NCI-H2107 treated with DMSO at 0.1 percent for 48 hours (cell line): ENCODE measurements at regions not wholly inside any gene's neighbourhood (a gene's known extent, or its start where the extent isn't known, plus 50 kb on each side); places are given as distances from the start of the nearest gene placed in this dataset.

Experiments used
- DNase-seq: peaks from one replicate; lab custom pipeline; 2025; ENCODE audit not compliant: unreplicated experiment; lab: John Stamatoyannopoulos, UW

DNA sequence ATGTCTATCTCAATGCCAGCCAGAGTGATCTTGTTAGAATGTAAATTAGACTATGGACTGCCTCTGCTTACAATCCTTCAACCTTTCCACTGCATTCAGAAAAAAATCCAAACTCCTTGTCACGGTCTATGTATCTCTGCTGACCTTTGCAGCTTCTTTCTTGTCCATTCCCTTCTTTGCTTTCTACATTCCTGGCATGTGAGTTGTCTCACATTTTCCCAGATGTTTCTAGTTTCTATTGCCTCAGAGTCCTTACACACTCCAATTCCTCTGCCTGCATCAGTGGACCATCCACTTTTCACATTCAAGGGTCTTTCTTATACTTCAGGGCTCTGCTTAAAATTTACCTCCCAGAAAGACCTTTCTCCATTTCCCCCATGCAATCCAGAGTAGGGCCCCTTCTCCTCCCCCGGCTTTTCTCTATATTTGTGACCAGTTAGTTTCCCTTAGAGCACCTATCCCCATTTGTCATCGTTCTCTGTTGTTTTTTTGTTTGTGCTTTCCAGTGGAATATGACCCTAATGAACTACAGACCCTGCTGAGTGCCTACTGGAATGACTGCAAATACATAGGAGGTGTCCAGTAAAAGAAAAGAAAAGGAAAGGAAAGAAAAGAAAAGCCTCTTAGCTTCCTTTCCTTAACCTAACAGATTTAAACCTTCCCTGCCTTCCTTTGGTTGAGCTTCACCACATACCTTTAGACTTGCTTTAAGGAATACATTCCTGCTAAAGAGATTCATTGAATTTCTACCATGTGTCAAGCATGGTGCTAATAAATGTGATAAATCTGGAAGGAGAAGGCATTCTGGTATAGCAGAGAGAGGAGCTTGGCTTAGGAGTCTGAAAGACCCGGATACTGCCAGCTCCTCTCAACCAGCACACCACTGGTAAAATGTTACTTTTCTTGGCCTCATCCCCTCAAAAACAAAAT is 102.0 kb downstream of the DIRAS3 start:
- no peak for DNase-seq

- no peak for DNase-seq
Observed at GRCh38 chr1:67947114-67947513, 103.3 kb downstream of the DIRAS3 start.

- DNase-seq = peak; percentile 56
Observed at GRCh38 chr1:67945733-67946374, 104.6 kb downstream of the DIRAS3 start.

DNA sequence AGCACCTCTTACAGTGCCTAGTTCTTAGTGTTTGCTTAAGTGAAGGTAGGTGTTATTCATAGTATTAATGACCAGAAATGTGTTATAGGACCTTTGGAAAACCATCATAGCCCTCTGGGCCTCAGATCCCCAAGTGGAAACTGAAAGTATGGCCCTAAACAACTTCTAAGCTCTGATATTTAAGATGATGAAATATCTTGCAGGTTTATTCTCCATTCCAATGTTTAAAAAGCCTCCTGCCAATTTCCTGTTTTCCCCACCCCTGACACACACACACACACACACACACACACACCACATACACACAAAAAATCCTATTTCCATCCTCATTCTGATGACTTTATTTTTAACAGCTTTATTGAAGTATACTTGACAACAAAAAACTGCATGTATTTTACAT is 108.2 kb downstream of the DIRAS3 start:
- no peak for DNase-seq

- DNase-seq = no peak
Observed at GRCh38 chr1:67941746-67942145, 108.5 kb upstream of the GNG12 start.

DNA sequence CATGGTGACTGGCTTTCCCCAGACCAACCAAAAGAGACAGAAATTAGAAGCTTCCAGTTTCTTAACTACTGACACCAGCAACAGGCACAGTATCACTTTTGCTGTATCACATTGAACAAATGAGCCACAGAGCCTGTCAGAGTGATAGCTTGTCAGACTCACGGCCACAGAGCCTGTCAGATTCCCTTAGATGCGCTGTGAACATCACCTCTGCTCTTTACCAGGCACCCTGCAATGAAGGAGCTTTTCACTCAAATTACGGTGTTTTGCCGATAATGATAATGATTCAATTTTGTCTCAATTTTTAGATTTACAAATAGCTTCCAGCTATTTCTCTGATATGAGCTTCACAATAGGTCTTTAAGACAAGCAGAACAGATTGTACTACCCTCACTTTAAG is 107.9 kb upstream of the GNG12 start:
- no peak for DNase-seq

DNA sequence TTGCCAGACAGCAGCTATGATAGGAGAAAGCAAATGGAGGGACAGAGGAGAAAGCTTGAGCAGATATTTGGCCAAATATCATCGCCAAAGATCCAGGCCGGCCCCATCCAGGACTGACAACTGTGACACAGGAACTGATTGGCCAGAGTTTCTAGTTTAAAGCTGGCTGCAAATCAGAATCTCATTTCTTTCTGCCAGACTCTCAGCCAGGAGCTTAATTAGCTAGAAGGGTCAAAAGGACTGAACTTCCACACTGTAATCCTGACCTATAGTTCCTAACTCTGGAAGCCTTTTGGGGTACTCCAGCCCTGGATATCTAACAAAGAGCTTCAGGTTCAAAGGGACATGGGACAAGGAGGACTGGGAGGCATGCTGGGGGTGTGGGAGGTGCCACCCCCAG is 106.7 kb upstream of the GNG12 start:
- DNase-seq = no peak

DNA sequence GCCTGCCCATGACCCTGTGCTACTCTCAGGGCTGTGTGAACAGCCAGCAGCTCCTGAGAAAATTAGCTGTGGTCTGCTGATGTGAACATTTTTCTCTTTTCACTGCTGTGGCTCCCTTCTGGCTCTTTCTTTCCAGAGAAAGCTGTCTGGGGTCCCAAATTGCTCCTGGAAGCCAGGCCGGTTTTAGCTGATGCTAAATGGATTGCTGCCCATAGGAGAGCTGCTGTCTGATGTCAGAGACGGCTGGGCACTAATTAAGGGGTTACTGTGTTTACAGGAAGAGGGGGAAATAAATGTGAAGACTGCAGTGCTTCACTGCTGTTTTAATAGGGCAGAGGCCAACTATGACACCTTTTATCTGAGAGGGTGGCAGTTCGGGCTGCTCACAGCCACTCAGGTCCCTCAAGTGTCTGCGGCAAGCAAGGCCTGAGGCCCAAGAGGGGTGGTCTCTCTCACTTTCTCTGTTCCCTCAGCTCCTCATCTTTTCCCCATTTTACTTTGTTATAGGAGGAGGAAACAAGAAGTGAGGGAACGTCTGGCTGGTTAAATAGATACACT is 106.0 kb upstream of the GNG12 start:
- DNase-seq = no peak

DNA sequence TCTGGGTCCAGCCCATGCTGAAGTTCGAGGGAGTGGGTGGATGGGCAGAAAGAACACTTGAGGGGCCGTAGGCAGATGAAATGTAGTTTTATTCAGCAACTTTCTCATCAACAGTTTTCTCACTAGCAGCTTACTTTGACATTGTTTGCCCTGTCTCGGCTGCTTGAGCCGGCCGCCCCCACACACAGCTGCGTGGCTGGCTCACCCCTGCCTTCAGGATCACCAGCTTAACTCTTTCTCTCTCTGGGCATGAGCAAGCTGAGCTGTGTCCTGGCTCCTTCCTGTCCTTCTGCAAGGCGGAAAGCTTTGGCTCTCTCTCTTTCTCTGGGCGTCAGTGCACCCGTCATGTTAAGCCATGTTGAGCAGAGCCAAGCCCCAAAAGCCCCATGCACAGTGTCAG is 104.4 kb upstream of the GNG12 start:
- no peak for DNase-seq

DNA sequence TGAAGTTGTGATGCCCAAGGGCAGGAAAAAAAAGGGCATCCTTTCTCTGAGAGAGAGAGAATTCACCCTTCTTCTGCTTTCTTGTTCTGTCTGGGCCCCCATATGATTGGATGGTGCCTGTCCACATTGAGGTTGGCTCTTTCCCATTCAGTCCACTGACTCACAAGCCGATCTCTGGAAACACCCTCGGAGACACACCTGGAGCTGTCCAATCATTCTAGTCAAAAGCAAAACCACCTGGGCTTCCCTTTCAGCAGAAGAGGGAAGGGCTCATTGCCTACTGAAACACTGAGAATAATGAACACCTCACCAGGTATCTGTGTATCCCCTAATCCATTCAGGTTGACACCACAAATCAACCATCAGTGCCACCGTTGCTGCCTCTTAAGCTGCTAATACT is 103.7 kb upstream of the GNG12 start:
- no peak for DNase-seq

DNA sequence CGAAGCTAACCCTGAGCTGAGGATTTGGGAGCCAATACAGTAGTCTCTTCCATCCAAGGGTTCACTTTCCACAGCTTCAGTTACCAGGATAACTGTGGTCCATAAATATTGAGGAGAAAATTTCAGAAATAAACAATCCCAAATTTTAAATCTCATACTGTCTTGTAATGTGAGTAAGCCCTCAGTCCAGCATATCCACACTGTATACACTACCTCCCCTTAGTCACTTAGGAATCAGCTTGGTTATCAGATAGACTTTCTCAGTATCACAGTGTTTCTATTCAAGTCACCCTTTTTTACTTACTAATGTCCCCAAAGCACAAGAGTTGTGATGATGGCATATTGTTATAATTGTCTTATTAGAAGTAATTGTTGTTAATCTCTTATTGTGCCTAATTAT is 102.3 kb upstream of the GNG12 start:
- DNase-seq = no peak

GRCh38 chr1:67931198-67931597 is 97.9 kb upstream of the GNG12 start:
- DNase-seq = no peak

DNA sequence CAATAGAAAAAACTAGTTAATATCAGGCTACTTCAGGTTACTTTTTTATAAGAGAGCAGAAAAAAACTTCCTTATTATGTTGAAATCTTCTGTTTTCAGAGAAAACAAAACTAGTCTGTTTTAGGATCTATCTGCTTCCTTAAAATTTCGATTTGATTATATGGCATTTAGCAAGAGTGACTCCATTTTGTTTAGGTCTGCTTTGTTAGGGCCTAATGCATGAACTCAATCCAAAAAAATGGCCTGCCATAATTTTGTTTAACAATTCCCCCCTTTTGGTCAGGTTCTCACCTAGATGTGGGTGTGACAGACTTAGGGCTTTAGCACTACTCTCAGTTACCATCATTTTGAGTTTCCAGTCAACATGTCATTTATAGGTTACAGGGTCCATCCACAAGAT is 89.8 kb upstream of the GNG12 start:
- no peak for DNase-seq

- DNase-seq = no peak
Observed at GRCh38 chr1:67921725-67922489, 88.6 kb upstream of the GNG12 start.

GRCh38 chr1:67919274-67920072 is 86.2 kb upstream of the GNG12 start:
- DNase-seq = peak; percentile 43

GRCh38 chr1:67918067-67918466 is 84.8 kb upstream of the GNG12 start:
- no peak for DNase-seq

- DNase-seq = no peak
Observed at GRCh38 chr1:67917006-67917405, 83.7 kb upstream of the GNG12 start.

DNA sequence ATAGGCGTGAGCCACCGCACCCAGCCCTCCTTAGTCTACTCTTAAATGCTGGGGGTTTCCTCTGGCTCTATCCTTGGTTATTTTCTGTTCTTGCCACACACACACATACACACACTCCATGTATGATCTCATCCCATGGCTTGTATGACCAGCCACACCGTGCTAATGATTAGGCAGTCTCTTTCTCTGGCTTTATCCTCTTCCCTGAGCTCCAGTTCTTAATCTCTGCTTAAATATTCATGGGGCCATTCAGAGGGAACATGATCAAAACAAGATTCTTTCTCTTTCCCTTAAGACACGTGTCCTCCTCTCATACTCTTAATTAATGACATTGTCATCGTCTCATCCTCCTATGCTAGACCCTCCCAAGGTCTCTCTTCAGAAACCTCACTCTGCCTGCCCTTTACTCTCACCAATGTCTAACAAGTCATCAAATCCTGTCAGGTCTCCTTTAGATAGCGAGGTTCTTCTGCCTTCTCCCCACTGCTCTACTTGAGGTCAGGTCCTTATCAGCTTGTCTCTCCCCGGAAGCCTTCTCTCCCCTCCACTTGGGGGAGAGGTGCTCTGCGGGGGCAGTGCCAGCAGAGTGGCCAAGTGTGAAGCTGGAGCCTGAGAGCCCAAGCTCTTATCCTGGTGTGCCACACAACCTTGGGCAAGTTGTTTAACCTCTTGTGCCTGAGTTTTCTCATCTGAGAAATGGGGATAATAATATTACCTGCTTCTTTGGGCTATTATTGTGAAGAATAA is 83.0 kb upstream of the GNG12 start:
- DNase-seq = no peak

- no peak for DNase-seq
Observed at GRCh38 chr1:67909776-67910175, 76.5 kb upstream of the GNG12 start.
